ENCODE measurements at regions not wholly inside any gene's neighbourhood (a gene's known extent, or its start where the extent isn't known, plus 50 kb on each side); places are given as distances from the start of the nearest gene placed in this dataset.

GRCh38 chr4:101417046-101417445 lies 69.7 kb upstream of the PPP3CA start:
- no peak for FAIRE-seq
- no peaks in the 10 kb centered on the region for H4K20me1 ChIP-seq (ENCODE audit: control insufficient read depth, insufficient read depth)
- H3K4me1 ChIP-seq (ENCODE audit: control insufficient read depth, insufficient read depth, low read length) = peaks cover 21% of the 10 kb centered on the region
- no peak for DNase-seq (ENCODE audit: low read depth, low spot score)
- H3K4me3 ChIP-seq = no peak overlapping the region
- SMC1A ChIA-PET (ENCODE audit: uncharacterized antibody, unreplicated experiment) = interaction anchor here (0.9 kb wide), 1 partner anchor 930 kb away, joined by 3 read pairs; no protein-coding TSS in a partner anchor
- ATAC-seq = no peak
- no peak overlapping the region for H2AFZ ChIP-seq (ENCODE audit: control insufficient read depth, low read depth, low read length)
- CTCF ChIA-PET = interaction anchor here (1.5 kb wide), 1 partner anchor 247 kb away, joined by 3 read pairs; no protein-coding TSS in a partner anchor
- H3K9me3 ChIP-seq (replicated peaks; ENCODE audit: control insufficient read depth, insufficient read depth, low read length) = peaks cover 9% of the 10 kb centered on the region; the same call in 1 of the 3 replicates
- no peak overlapping the region for H3K4me2 ChIP-seq (ENCODE audit: control insufficient read depth, insufficient read depth)
- intact Hi-C loops (cut with micrococcal nuclease; ENCODE audit: unreplicated experiment) (loop anchor here (5.0 to 10.0 kb wide), 2 partner anchors 70 to 388 kb away; partner anchors contain the start of gene PPP3CA), in situ Hi-C loops (cut with MboI) (no loop called here)
- H3K9ac ChIP-seq (ENCODE audit: control insufficient read depth, insufficient read depth, low read length) = no peak overlapping the region
- no peaks in the 10 kb centered on the region for H3K36me3 ChIP-seq (ENCODE audit: control insufficient read depth in 2 of 2, insufficient read depth in 2 of 2, low read length in 1 of 2)
- WGBS (ENCODE audit: insufficient coverage, insufficient replicate concordance, low lambda C conversion rate, missing lambda C conversion rate) = 93% methylated on average over 5 of the region's 6 CpGs
- no peak for TF ChIP-seq EED (IDR thresholded peaks at IDR 0.05; ENCODE audit: low read depth)
- no peak for TF ChIP-seq BCL3 (IDR thresholded peaks at IDR 0.05; ENCODE audit: borderline replicate concordance, insufficient read depth, low read depth, low read length, poor library complexity, severe bottlenecking)
- no peak for TF ChIP-seq IRF4 (IDR thresholded peaks at IDR 0.05; ENCODE audit: low read depth, low read length)
- TF ChIP-seq NFYB (IDR thresholded peaks at IDR 0.05; ENCODE audit: insufficient read depth, low read depth, low read length) = no peak
- no peak for TF ChIP-seq SRF (IDR thresholded peaks at IDR 0.05; ENCODE audit: low read depth in 2 of 2, low read length in 2 of 2)
- TF ChIP-seq TARDBP (IDR thresholded peaks at IDR 0.05; ENCODE audit: borderline replicate concordance) = no peak
- no peak for TF ChIP-seq SMAD1 (IDR thresholded peaks at IDR 0.05; ENCODE audit: low read depth, partially characterized antibody)
- TF ChIP-seq BCLAF1 (IDR thresholded peaks at IDR 0.05) = no peak
- TF ChIP-seq ZZZ3 (IDR thresholded peaks at IDR 0.05; ENCODE audit: control insufficient read depth, insufficient read length, low read depth) = no peak
- TF ChIP-seq LARP7 (IDR thresholded peaks at IDR 0.05) = no peak
- no peak for TF ChIP-seq SPI1 (IDR thresholded peaks at IDR 0.05; ENCODE audit: borderline replicate concordance, insufficient read depth, low read depth, low read length)
- no peak for TF ChIP-seq SUZ12 (IDR thresholded peaks at IDR 0.05; ENCODE audit: unreplicated experiment)
- no peak for TF ChIP-seq YBX1 (IDR thresholded peaks at IDR 0.05)
- TF ChIP-seq ZNF207 (IDR thresholded peaks at IDR 0.05; ENCODE audit: borderline replicate concordance) = no peak
- TF ChIP-seq HCFC1 (IDR thresholded peaks at IDR 0.05; ENCODE audit: low read length) = no peak
- no peak for TF ChIP-seq BHLHE40 (IDR thresholded peaks at IDR 0.05; ENCODE audit: borderline replicate concordance in 1 of 2, low read depth in 2 of 2, low read length in 1 of 2)
- no peak for TF ChIP-seq ATF3 (IDR thresholded peaks at IDR 0.05; ENCODE audit: borderline replicate concordance, extremely low read depth, low read depth, low read length)
- TF ChIP-seq SMARCA5 (IDR thresholded peaks at IDR 0.05) = no peak
- TF ChIP-seq KLF5 (IDR thresholded peaks at IDR 0.05; ENCODE audit: partially characterized antibody) = no peak
- TF ChIP-seq BRCA1 (IDR thresholded peaks at IDR 0.05; ENCODE audit: low read depth, low read length) = no peak
- POLR2A ChIA-PET = interaction anchor here (0.5 kb wide), 1 partner anchor 1306 kb away, joined by 4 read pairs; no protein-coding TSS in a partner anchor
- no peak overlapping the region for H3K27ac ChIP-seq (ENCODE audit: control insufficient read depth, insufficient read depth)
- RAD21 ChIA-PET (ENCODE audit: unreplicated experiment) = interaction anchor here (0.6 to 1.7 kb wide), 2 partner anchors 110 to 1140 kb away, joined by 3 to 5 read pairs; no protein-coding TSS in a partner anchor
- H3K79me2 ChIP-seq (ENCODE audit: control insufficient read depth, insufficient read depth, low read length) = no peaks in the 10 kb centered on the region
- no peaks in the 10 kb centered on the region for H3K27me3 ChIP-seq (replicated peaks in 1 of 2; ENCODE audit: control insufficient read depth in 2 of 2, insufficient read depth in 2 of 2, low read length in 1 of 2)
- BruUV-seq (replicated peaks) = no TSS peak
